RCC 7860 (cell line): ENCODE measurements at regions not wholly inside any gene's neighbourhood (a gene's known extent, or its start where the extent isn't known, plus 50 kb on each side); places are given as distances from the start of the nearest gene placed in this dataset.
"Not testable (repeated sequence)": the region's sequence is repeated elsewhere in the genome, so short reads cannot be mapped to it uniquely, and the experiment has no call there.

Experiments used
- DNase-seq: peaks from one replicate; pipeline ENCODE4 v3.0.0-alpha.2; 2015; ENCODE audit warnings: low spot score
- FAIRE-seq: peaks from 2 replicates; lab custom pipeline; 2012; peaks lifted over from hg19 to GRCh38; lab: Jason Lieb, UNC

- DNase-seq (no peak), FAIRE-seq (no peak)
Observed at GRCh38 chr3:27632431-27633223, 89.5 kb downstream of the EOMES start.

- DNase-seq (peak; percentile 21), FAIRE-seq (peak; percentile 55)
Observed at GRCh38 chr3:27630885-27631284, 91.2 kb downstream of the EOMES start.

- FAIRE-seq, result no peak
Observed at GRCh38 chr3:27629366-27629765, 92.8 kb downstream of the EOMES start.

GRCh38 chr3:27628026-27628750 is 93.9 kb downstream of the EOMES start:
- FAIRE-seq (no peak), DNase-seq (no peak)

More at GRCh38 chr3:27629366-27629765, 92.8 kb downstream of the EOMES start:
- DNase-seq, result no peak

GRCh38 chr3:27626596-27627118 is 95.5 kb downstream of the EOMES start:
- DNase-seq (no peak), FAIRE-seq (no peak)

- FAIRE-seq (no peak), DNase-seq (no peak)
Observed at GRCh38 chr3:27625864-27626263, 96.3 kb downstream of the EOMES start.

GRCh38 chr3:27623085-27623753 is 98.9 kb downstream of the EOMES start:
- FAIRE-seq (no peak), DNase-seq (no peak)

GRCh38 chr3:27617552-27617951 is 104.6 kb downstream of the EOMES start:
- DNase-seq, result no peak
- FAIRE-seq, result no peak

- FAIRE-seq, result no peak
- DNase-seq, result no peak
Observed at GRCh38 chr3:27616031-27616430, 106.1 kb downstream of the EOMES start.

GRCh38 chr3:27615555-27615954 is 106.6 kb downstream of the EOMES start:
- DNase-seq, result no peak
- no peak for FAIRE-seq

- no peak for FAIRE-seq
Observed at GRCh38 chr3:27614592-27614991, 107.5 kb downstream of the EOMES start.

GRCh38 chr3:27613846-27614500 is 108.2 kb downstream of the EOMES start:
- no peak for FAIRE-seq
- DNase-seq, result no peak

More at GRCh38 chr3:27614592-27614991, 107.5 kb downstream of the EOMES start:
- DNase-seq, result no peak

- FAIRE-seq, result no peak
- DNase-seq, result no peak
Observed at GRCh38 chr3:27610800-27611525, 111.2 kb downstream of the EOMES start.

- no peak for FAIRE-seq
- DNase-seq, result no peak
Observed at GRCh38 chr3:27607370-27607769, 114.8 kb downstream of the EOMES start.

- no peak for FAIRE-seq
- DNase-seq, result no peak
Observed at GRCh38 chr3:27606537-27606936, 115.6 kb downstream of the EOMES start.

- not testable (repeated sequence) for DNase-seq, FAIRE-seq
Observed at GRCh38 chr3:27601311-27601710, 117.1 kb upstream of the SLC4A7 start.

- DNase-seq, FAIRE-seq: not testable (repeated sequence)
Observed at GRCh38 chr3:27599741-27600140, 115.6 kb upstream of the SLC4A7 start.

- FAIRE-seq (peak; percentile 82), DNase-seq (peak; percentile 80)
Observed at GRCh38 chr3:27596921-27597320, 112.7 kb upstream of the SLC4A7 start.

- peak; percentile 65 for FAIRE-seq
- DNase-seq, result peak; percentile 56
Observed at GRCh38 chr3:27596334-27596841, 112.2 kb upstream of the SLC4A7 start.
